Left lung (tissue), 4 donors: ENCODE measurements at regions not wholly inside any gene's neighbourhood (a gene's known extent, or its start where the extent isn't known, plus 50 kb on each side); places are given as distances from the start of the nearest gene placed in this dataset.

Experiments used
- ATAC-seq: fragments of 200-7000 bp; cut with Tn5 transposase; one replicate; pipeline ENCODE4 v1.9.1; 2020; ENCODE audit warnings: moderate library complexity
- DNase-seq, 4 donors: peaks; one replicate each; pipeline ENCODE4 v3.0.0-alpha.2; 2013 to 2020
- H3K27ac ChIP-seq, 2 donors: fragments of 200-600 bp; sonication (generic) in 1 of 2; one replicate each; pipeline versions ENCODE4 v1.5.0 to v1.8.0; 2020 to 2021
- H3K27me3 ChIP-seq, 2 donors: fragments of 200-600 bp; sonication (generic) in 1 of 2; one replicate each; pipeline versions ENCODE4 v1.5.0 to v1.8.0; 2020 to 2021
- H3K36me3 ChIP-seq, 2 donors: fragments of 200-600 bp; sonication (generic) in 1 of 2; one replicate each; pipeline versions ENCODE4 v1.5.0 to v1.8.0; 2020 to 2021
- H3K4me1 ChIP-seq, 2 donors: fragments of 200-600 bp; one replicate each; pipeline ENCODE4 v1.8.0; 2021
- H3K4me3 ChIP-seq, 2 donors: fragments of 200-600 bp; sonication (generic) in 1 of 2; one replicate each; pipeline versions ENCODE4 v1.5.0 to v1.8.0; 2020 to 2021; ENCODE audit warnings: mild to moderate bottlenecking in 1 of 2
- H3K9me3 ChIP-seq, 2 donors: fragments of 200-600 bp; sonication (generic) in 1 of 2; one replicate each; pipeline versions ENCODE4 v1.5.0 to v1.8.0; 2020 to 2021
- CTCF ChIP-seq, 2 donors: fragments of 200-600 bp; sonication (generic) in 1 of 2; IDR thresholded peaks; one replicate each; pipeline versions ENCODE4 v1.5.0 to v1.8.0; 2021; ENCODE audit warnings: antibody characterized with exemption in 2 of 2
- intact Hi-C, 2 donors: fragments of 100-400 bp; cut with DNase I; formaldehyde crosslinking; loops; one replicate each; pipeline versions ENCODE4 v1.11.2 to v1.14.2; 2022
- donor health status: DM: no; HTN: yes; CAD: no.
- donor health status: DM: no; HTN: no; CAD: no.

- Histone ChIP-seq H3K27me3 (no peaks in the 10 kb centered on the region), H3K4me1 (no peaks in the 10 kb centered on the region), H3K9me3 (peaks cover 0 to 20% of the 10 kb centered on the region in 2 donors), H3K4me3 (no peak overlapping the region), H3K27ac (no peak overlapping the region), H3K36me3 (no peaks in the 10 kb centered on the region)
- intact Hi-C loops = no loop called here
- ATAC-seq (no peak), DNase-seq (no peak)
- TF ChIP-seq CTCF (IDR thresholded peaks at IDR 0.05) = no peak
Observed at GRCh38 chr6:23213651-23214050, 644.3 kb downstream of the HDGFL1 start.

GRCh38 chr6:23218751-23219150 is 649.4 kb downstream of the HDGFL1 start:
- Histone ChIP-seq H3K9me3 (peaks cover 0 to 5% of the 10 kb centered on the region in 2 donors), H3K4me1 (no peaks in the 10 kb centered on the region), H3K27me3 (no peaks in the 10 kb centered on the region), H3K4me3 (no peak overlapping the region), H3K27ac (no peak overlapping the region), H3K36me3 (no peaks in the 10 kb centered on the region)
- intact Hi-C loops = no loop called here
- no peak for ATAC-seq
- DNase-seq = no peak
- TF ChIP-seq CTCF (IDR thresholded peaks at IDR 0.05) = no peak

GRCh38 chr6:23222724-23223123 is 653.4 kb downstream of the HDGFL1 start:
- intact Hi-C loops = no loop called here
- Histone ChIP-seq H3K4me1 (no peaks in the 10 kb centered on the region), H3K4me3 (no peak overlapping the region), H3K27me3 (no peaks in the 10 kb centered on the region), H3K36me3 (no peaks in the 10 kb centered on the region), H3K9me3 (peaks cover 0 to 17% of the 10 kb centered on the region in 2 donors), H3K27ac (no peak overlapping the region)
- TF ChIP-seq CTCF (IDR thresholded peaks at IDR 0.05) = no peak
- DNase-seq (no peak), ATAC-seq (no peak)

GRCh38 chr6:23224540-23224939 is 655.2 kb downstream of the HDGFL1 start:
- no peak for DNase-seq
- peaks cover 0 to 24% of the 10 kb centered on the region in 2 donors for H3K9me3 ChIP-seq
- no peak overlapping the region for H3K4me3 ChIP-seq
- no peak for ATAC-seq
- H3K36me3 ChIP-seq = no peaks in the 10 kb centered on the region
- intact Hi-C loops = no loop called here
- TF ChIP-seq CTCF (IDR thresholded peaks at IDR 0.05) = no peak
- no peaks in the 10 kb centered on the region for H3K4me1 ChIP-seq
- H3K27me3 ChIP-seq = no peaks in the 10 kb centered on the region
- H3K27ac ChIP-seq = no peak overlapping the region

- ATAC-seq (no peak), DNase-seq (no peak)
- no peaks in the 10 kb centered on the region for H3K4me1 ChIP-seq
- no peak overlapping the region for H3K27ac ChIP-seq
- no peak overlapping the region for H3K4me3 ChIP-seq
- H3K9me3 ChIP-seq = peaks cover 0 to 19% of the 10 kb centered on the region in 2 donors
- TF ChIP-seq CTCF (IDR thresholded peaks at IDR 0.05) = no peak
- no peaks in the 10 kb centered on the region for H3K27me3 ChIP-seq
- H3K36me3 ChIP-seq = no peaks in the 10 kb centered on the region
- intact Hi-C loops = no loop called here
Observed at GRCh38 chr6:23228439-23229024, 659.2 kb downstream of the HDGFL1 start.
